GM18907 (cell line): ENCODE measurements at regions not wholly inside any gene's neighbourhood (a gene's known extent, or its start where the extent isn't known, plus 50 kb on each side); places are given as distances from the start of the nearest gene placed in this dataset.
A peak's percentile ranks its signal among the peaks of the same experiment; 100 is the strongest.
"Not testable (repeated sequence)": the region's sequence is repeated elsewhere in the genome, so short reads cannot be mapped to it uniquely, and the experiment has no call there.

Source experiments
- ATAC-seq: cut with Tn5 transposase; IDR thresholded peaks from one replicate; pipeline ENCODE4 v1.9.1; 2021; ENCODE audit warnings: mild to moderate bottlenecking, moderate library complexity; ENCODE audit not compliant: unreplicated experiment

DNA sequence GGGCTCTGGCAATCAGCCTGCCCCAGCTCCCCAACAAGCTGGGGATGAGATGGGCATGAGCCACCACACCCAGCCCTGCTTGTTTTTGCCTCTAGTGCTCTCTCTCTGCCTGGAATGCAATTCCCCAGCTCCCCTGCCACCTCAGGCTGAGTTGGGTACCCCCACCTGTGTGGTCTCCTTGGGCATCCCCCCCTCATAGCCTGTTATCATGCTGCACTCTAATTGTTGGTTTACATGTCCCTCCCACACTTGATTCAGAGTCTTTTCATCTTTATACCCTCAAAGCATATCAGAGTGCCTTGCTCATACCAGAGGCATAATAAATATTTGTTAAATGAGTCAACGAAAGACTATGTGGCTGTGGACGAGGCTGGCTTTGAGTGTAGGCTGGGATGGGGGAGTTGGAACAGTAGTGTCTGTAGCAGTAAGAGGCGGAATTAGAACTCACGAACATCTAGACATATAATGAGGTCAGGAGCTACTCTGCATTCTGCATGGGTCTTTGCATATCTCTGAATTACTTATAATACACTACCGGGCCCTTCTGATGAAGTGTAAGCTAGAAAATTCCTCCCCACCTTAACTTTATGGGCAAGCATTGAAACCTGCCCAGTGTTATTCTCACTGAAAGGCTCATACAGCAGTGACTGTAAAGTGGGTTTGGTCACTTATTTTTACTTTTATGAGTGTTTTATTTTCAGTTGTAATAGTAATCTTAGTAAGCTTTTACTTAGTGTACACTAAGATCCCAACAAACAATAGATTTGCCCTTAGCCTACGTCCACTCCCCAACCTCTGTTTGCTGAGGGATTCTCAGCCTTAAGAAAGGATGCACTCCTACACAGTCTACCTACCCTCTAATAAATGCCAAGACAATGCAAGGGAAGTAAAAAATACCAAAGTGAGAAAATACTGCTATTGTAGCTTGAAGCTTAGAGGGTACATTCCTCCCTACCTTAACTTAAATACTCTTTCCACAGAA is 58.7 kb downstream of the EDN1 start:
- no peak for ATAC-seq

GRCh38 chr6:12350644-12351170 is 60.5 kb downstream of the EDN1 start:
- no peak for ATAC-seq

DNA sequence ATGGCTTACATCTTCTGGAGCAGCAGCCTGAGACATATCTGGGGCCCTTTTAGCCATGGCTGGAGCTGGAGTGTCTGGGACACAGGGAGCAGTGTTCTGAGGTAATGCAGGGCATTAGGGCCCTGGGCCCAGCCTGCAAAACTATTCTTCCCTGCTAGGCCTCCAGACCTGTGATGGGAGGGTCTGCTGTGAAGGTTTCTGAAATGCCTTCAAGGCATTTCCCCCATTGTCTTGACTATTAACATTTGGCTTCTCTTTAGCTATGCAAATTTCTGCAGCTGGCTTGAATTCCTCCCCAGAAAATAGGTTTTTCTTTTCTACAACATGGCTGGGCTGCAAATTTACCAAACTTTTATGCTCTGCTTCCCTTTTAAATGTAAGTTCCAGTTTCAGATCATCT is 61.5 kb downstream of the EDN1 start:
- no peak for ATAC-seq

GRCh38 chr6:12353731-12354130 is 63.6 kb downstream of the EDN1 start:
- ATAC-seq, result no peak

- ATAC-seq, result no peak
Measured at GRCh38 chr6:12354499-12354898, 64.3 kb downstream of the EDN1 start.

GRCh38 chr6:12355354-12355753 is 65.2 kb downstream of the EDN1 start:
- ATAC-seq, result no peak

GRCh38 chr6:12356431-12356830 is 66.3 kb downstream of the EDN1 start:
- ATAC-seq, result no peak

- peak; percentile 66 for ATAC-seq
Measured at GRCh38 chr6:12356983-12357972, 67.1 kb downstream of the EDN1 start.

- no peak for ATAC-seq
Measured at GRCh38 chr6:12359036-12359435, 68.9 kb downstream of the EDN1 start.

GRCh38 chr6:12361042-12361765 is 71.0 kb downstream of the EDN1 start:
- no peak for ATAC-seq

DNA sequence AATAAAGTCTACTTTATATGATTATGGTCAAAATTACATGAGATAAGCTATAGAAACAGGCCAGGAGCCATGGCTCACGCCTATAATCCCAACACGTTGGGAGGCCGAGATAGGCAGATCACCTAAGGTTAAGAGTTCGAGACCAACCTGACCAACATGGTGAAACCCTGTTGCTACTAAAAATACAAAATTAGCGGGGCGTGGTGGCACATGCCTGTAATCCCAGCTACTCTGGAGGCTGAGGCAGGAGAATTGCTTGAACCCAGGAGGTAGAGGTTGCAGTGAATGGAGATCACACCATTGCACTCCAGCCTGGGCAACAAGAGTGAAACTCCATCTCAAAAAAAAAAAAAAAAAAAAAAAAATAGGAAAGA is 73.1 kb downstream of the EDN1 start:
- ATAC-seq, result not testable (repeated sequence)

GRCh38 chr6:12363651-12364381 is 73.7 kb downstream of the EDN1 start:
- peak; percentile 70 for ATAC-seq

GRCh38 chr6:12364621-12365020 is 74.5 kb downstream of the EDN1 start:
- no peak for ATAC-seq

DNA sequence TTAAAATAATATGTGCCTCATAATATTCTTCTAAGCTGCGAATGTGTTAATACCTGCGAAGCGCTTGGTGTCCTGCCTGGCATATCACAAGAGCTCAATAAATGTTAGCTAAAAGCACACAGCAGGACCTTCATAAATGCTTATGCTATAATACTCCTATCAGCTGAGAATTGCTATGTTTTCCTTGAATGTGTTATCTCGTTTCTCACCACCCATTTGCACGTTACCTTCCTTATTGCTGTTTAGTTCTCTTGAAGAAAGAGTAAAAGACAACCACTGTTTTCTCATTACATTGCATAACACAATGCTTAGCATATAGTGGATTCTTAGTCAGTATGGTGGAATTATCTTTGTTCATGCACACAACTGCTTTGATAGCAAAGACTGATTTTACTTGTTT is 76.6 kb downstream of the EDN1 start:
- no peak for ATAC-seq

DNA sequence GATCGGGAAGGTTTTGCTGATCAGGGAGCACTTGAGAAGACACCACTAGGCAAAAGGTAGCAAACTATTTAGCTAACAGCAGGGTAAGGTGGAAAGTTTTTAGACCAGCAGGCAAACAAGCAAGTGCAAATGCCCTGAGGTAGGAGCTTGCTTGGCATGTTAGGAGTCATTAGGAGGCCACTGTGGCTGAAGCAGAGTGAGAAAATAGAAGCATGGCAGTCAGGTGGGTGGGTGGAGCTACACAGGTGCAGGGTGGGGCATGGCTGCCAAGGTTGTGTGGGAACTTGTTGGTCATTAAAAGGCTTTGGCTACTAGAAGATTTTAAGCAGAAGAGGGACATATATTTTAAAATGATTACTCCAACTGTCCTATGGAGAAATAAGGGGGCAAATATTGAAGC is 77.3 kb downstream of the EDN1 start:
- ATAC-seq, result no peak

DNA sequence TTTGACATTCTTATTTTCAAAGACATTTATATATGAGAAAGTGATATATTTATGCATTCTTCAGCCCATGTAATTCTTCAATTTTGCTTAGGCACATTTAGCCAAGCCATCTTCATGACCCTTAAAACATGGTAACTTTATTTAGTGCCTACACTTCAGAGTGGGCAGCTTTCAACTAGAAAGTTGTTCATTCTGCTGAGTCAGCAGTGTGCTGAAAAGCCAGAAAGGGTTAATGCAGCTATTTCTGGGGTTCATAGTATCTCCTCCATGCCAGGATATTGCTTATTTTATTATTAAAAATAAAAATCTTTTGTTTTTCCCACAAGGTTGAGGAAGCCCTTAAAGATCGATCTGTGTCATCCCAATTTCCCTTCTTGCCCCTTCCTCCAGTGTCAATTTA is 79.2 kb downstream of the EDN1 start:
- ATAC-seq, result no peak

- peak; percentile 73 for ATAC-seq
Measured at GRCh38 chr6:12369781-12370262, 79.7 kb downstream of the EDN1 start.

GRCh38 chr6:12371151-12371550 is 81.0 kb downstream of the EDN1 start:
- peak; percentile 2 for ATAC-seq

DNA sequence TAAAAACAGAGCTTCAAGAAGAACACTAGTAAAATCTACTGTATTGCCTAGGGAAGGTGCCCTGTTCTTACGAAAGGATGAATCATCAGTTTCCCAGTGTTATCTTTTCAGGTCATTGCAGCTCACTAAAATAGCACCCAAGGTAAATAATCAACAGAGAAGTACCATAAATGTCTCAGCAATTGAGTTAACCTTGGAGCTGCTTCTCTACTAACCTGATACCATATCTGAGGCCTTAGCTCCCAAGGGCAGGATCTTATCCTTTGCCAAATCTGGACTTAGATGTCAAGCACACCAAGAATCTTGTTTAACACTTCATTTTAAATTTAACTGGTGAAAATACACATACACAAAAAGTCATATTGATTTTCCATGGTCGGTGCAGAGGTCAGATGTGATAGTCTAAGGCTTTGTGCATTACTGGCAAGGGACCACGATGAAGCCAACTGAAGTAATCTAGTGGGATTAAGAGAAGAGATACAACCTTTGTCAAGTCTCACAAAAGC is 81.5 kb downstream of the EDN1 start:
- peak; percentile 46 for ATAC-seq

DNA sequence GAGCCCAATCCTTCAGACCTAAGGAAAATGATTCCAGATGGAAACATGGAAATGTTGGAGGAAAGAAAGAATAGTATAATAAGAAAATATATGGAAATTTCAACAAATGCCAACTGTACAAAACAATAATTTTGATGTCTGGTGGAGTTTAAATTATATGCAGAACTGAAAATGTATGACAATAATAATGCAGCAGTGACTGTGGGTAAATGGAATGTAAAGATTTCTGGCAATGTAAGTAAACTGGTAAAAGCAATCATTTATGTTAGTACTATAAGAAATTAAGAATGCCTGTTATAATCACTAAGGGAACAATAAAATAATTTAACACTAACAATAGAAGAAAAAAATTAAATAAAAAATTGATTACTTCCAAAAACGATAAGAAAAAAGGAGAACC is 89.0 kb downstream of the EDN1 start:
- ATAC-seq, result no peak
